ENCODE measurements at regions not wholly inside any gene's neighbourhood (a gene's known extent, or its start where the extent isn't known, plus 50 kb on each side); places are given as distances from the start of the nearest gene placed in this dataset.

- Histone ChIP-seq H3K79me2 (ENCODE audit: control insufficient read depth, insufficient read depth, low read length) (no peaks in the 10 kb centered on the region), H3K4me2 (ENCODE audit: insufficient read depth, low read length) (no peak overlapping the region), H3K27ac (ENCODE audit: insufficient read depth, low read depth, low read length) (no peak overlapping the region), H3K9me1 (replicated peaks; ENCODE audit: control insufficient read depth, extremely low read depth, insufficient read depth, low read length) (no peaks in the 10 kb centered on the region), H3K4me3 (replicated peaks in 1 of 3; ENCODE audit: insufficient read depth in 1 of 3, low read depth in 1 of 3, low read length in 3 of 3) (no peak overlapping the region), H4K20me1 (replicated peaks; ENCODE audit: control insufficient read depth, extremely low read depth, insufficient read depth, low read length) (no peaks in the 10 kb centered on the region), H2AFZ (ENCODE audit: low read depth, low read length) (no peak overlapping the region), H3K27me3 (ENCODE audit: control insufficient read depth in 2 of 2, insufficient read depth in 2 of 2, low read length in 2 of 2) (no peaks in the 10 kb centered on the region), H3K36me3 (ENCODE audit: control insufficient read depth in 2 of 2, extremely low read depth in 1 of 2, insufficient read depth in 2 of 2, low read length in 2 of 2) (no peaks in the 10 kb centered on the region), H3K9ac (replicated peaks; ENCODE audit: extremely low read depth, insufficient read depth, low read length) (no peak overlapping the region), H3K9me3 (replicated peaks; ENCODE audit: control insufficient read depth, insufficient read depth, low read length) (no peaks in the 10 kb centered on the region), H3K4me1 (ENCODE audit: control insufficient read depth, extremely low read depth, insufficient read depth, low read length) (no peaks in the 10 kb centered on the region)
- intact Hi-C loops (cut with micrococcal nuclease), result no loop called here
- POLR2A ChIA-PET, result interaction anchor here (0.7 kb wide), 1 partner anchor 40 kb away, joined by 3 read pairs; no protein-coding TSS in a partner anchor
- DNase-seq (ENCODE audit: low read depth, low spot score), result no peak
- no peak for FAIRE-seq
- CTCF ChIA-PET, result no interaction called here
- dilution Hi-C loops (cut with MboI; ENCODE audit: extremely low pct_ligation_motif_present, low sequenced_read_pairs), result no loop called here
- no peak for TF ChIP-seq GATA2 (IDR thresholded peaks at IDR 0.05; ENCODE audit: insufficient read depth, insufficient read length, low read depth, low read length)
- BruUV-seq (replicated peaks), result no TSS peak
These were observed 96.2 kb upstream of the PLCL2 start for GRCh38 chr3:16788440-16789056.

GRCh38 chr3:16789344-16790120 is 95.2 kb upstream of the PLCL2 start:
- TF ChIP-seq POLR2AphosphoS5 (IDR thresholded peaks at IDR 0.05; ENCODE audit: insufficient read depth, low read depth, low read length), result no peak
- no peak for TF ChIP-seq GATA2 (IDR thresholded peaks at IDR 0.05; ENCODE audit: insufficient read depth, insufficient read length, low read depth, low read length)
- TF ChIP-seq EZH2 (IDR thresholded peaks at IDR 0.05; ENCODE audit: borderline replicate concordance, low read depth, low read length, severe bottlenecking), result no peak
- no peak for TF ChIP-seq JUN (IDR thresholded peaks at IDR 0.05; ENCODE audit: borderline replicate concordance, insufficient read depth, insufficient read length, low read depth)
- no peak for TF ChIP-seq FOS (IDR thresholded peaks at IDR 0.05; ENCODE audit: borderline replicate concordance, insufficient read depth, low read length)

More at GRCh38 chr3:16789344-16790120, 95.2 kb upstream of the PLCL2 start:
- Histone ChIP-seq H3K9me1 (replicated peaks; ENCODE audit: control insufficient read depth, extremely low read depth, insufficient read depth, low read length) (no peaks in the 10 kb centered on the region), H3K4me1 (ENCODE audit: control insufficient read depth, extremely low read depth, insufficient read depth, low read length) (no peaks in the 10 kb centered on the region), H3K9me3 (replicated peaks; ENCODE audit: control insufficient read depth, insufficient read depth, low read length) (no peaks in the 10 kb centered on the region), H4K20me1 (replicated peaks; ENCODE audit: control insufficient read depth, extremely low read depth, insufficient read depth, low read length) (no peaks in the 10 kb centered on the region), H3K27me3 (ENCODE audit: control insufficient read depth in 2 of 2, insufficient read depth in 2 of 2, low read length in 2 of 2) (no peaks in the 10 kb centered on the region), H3K4me2 (ENCODE audit: insufficient read depth, low read length) (no peak overlapping the region), H3K36me3 (ENCODE audit: control insufficient read depth in 2 of 2, extremely low read depth in 1 of 2, insufficient read depth in 2 of 2, low read length in 2 of 2) (no peaks in the 10 kb centered on the region), H3K9ac (replicated peaks; ENCODE audit: extremely low read depth, insufficient read depth, low read length) (no peak overlapping the region), H3K27ac (ENCODE audit: insufficient read depth, low read depth, low read length) (no peak overlapping the region), H3K79me2 (ENCODE audit: control insufficient read depth, insufficient read depth, low read length) (no peaks in the 10 kb centered on the region), H2AFZ (ENCODE audit: low read depth, low read length) (no peak overlapping the region), H3K4me3 (replicated peaks in 1 of 3; ENCODE audit: insufficient read depth in 1 of 3, low read depth in 1 of 3, low read length in 3 of 3) (no peak overlapping the region)
- POLR2A ChIA-PET, result no interaction called here
- CTCF ChIA-PET, result no interaction called here
- FAIRE-seq, result no peak
- intact Hi-C loops (cut with micrococcal nuclease), result no loop called here
- DNase-seq (ENCODE audit: low read depth, low spot score), result no peak
- no TSS peak for BruUV-seq (replicated peaks)
- dilution Hi-C loops (cut with MboI; ENCODE audit: extremely low pct_ligation_motif_present, low sequenced_read_pairs), result no loop called here

Data from endothelial cell of umbilical vein (primary cell).